Osteoblast (primary cell): ENCODE measurements at regions not wholly inside any gene's neighbourhood (a gene's known extent, or its start where the extent isn't known, plus 50 kb on each side); places are given as distances from the start of the nearest gene placed in this dataset.

Source experiments
- DNase-seq: peaks from one replicate; pipeline ENCODE4 v3.0.0; 2011; ENCODE audit warnings: low spot score, mixed read lengths; ENCODE audit not compliant: insufficient read length; ENCODE audit errors: missing footprints
- H2AFZ ChIP-seq: 2 replicates; pipeline ENCODE4 v1.6.0; 2011; ENCODE audit warnings: mild to moderate bottlenecking, low read length
- H3K27ac ChIP-seq: 2 replicates; pipeline ENCODE4 v1.5.1; 2011; ENCODE audit warnings: mild to moderate bottlenecking, low read depth, low read length, moderate library complexity
- H3K27me3 ChIP-seq: 2 replicates; pipeline ENCODE4 v1.6.0; 2012; ENCODE audit warnings: mild to moderate bottlenecking, control low read depth, inconsistent platforms, low read length, moderate library complexity; ENCODE audit not compliant: insufficient read depth
- H3K36me3 ChIP-seq: 2 replicates; pipeline ENCODE4 v1.5.1; 2011; ENCODE audit warnings: mild to moderate bottlenecking, low read length, control low read depth, moderate library complexity; ENCODE audit not compliant: insufficient read depth
- H3K4me1 ChIP-seq: 2 replicates; pipeline ENCODE4 v1.5.1; 2011; ENCODE audit warnings: mild to moderate bottlenecking, low read length, control low read depth, moderate library complexity; ENCODE audit not compliant: insufficient read depth
- H3K4me2 ChIP-seq: 2 replicates; pipeline ENCODE4 v1.6.0; 2011; ENCODE audit warnings: mild to moderate bottlenecking, low read length; ENCODE audit not compliant: insufficient read depth
- H3K4me3 ChIP-seq: fragments of 200-600 bp; sonication (generic); 3 replicates; pipeline ENCODE4 v1.5.1; 2012; ENCODE audit warnings: mild to moderate bottlenecking, low read length, inconsistent platforms; ENCODE audit not compliant: insufficient read depth
- H3K79me2 ChIP-seq: 2 replicates; pipeline ENCODE4 v1.6.0; 2012; ENCODE audit warnings: mild to moderate bottlenecking, low read length, control low read depth, inconsistent platforms; ENCODE audit not compliant: insufficient read depth
- H3K9me3 ChIP-seq: 2 replicates; pipeline ENCODE4 v1.5.1; 2011; ENCODE audit warnings: low read depth, low read length, control low read depth
- H4K20me1 ChIP-seq: 2 replicates; pipeline ENCODE4 v1.6.0; 2012; ENCODE audit warnings: mild to moderate bottlenecking, low read length, control low read depth; ENCODE audit not compliant: insufficient read depth
- TF ChIP-seq, protein P1 (sequence below): IDR thresholded peaks from 2 replicates; pipeline ENCODE4 v1.5.1; 2011; ENCODE audit warnings: mild to moderate bottlenecking, low read depth, low read length, moderate library complexity; ENCODE audit errors: extremely low read depth

GRCh38 chr12:41706376-41706775 lies 438.3 kb downstream of the GXYLT1 start:
- TF ChIP-seq, protein P1, sequence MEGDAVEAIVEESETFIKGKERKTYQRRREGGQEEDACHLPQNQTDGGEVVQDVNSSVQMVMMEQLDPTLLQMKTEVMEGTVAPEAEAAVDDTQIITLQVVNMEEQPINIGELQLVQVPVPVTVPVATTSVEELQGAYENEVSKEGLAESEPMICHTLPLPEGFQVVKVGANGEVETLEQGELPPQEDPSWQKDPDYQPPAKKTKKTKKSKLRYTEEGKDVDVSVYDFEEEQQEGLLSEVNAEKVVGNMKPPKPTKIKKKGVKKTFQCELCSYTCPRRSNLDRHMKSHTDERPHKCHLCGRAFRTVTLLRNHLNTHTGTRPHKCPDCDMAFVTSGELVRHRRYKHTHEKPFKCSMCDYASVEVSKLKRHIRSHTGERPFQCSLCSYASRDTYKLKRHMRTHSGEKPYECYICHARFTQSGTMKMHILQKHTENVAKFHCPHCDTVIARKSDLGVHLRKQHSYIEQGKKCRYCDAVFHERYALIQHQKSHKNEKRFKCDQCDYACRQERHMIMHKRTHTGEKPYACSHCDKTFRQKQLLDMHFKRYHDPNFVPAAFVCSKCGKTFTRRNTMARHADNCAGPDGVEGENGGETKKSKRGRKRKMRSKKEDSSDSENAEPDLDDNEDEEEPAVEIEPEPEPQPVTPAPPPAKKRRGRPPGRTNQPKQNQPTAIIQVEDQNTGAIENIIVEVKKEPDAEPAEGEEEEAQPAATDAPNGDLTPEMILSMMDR = no peak
- H3K4me1 ChIP-seq = no peaks in the 10 kb centered on the region

DNA sequence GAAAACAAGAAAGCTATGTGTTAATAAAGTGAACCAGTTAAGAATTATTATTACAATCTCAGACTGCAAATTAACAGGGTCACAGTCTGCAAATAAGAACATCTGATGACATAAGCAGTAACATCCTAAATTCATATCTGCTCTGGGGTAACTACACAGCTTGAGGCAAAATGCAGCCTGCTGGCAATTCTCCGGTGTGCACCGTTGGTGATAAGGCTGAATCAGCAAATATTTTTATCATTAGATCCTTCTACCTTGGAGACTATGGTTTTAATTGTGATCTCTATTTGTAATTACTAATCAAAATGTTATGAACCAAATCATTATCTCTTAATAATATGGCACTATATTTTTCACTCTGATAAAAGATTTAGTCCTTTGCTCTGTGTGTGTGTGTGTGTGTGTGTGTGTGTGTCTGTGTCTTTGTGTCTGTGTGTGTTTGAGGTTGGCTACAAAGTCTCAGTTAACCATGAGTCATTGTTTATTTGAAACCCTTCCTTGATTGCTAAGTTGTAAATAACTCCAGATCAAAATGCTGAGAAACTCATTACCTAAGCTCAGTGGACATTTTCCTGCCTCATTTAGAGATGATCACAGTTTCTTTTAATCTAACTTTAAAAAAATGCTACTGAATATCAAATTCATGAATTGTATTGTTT lies 442.6 kb downstream of the GXYLT1 start:
- no peaks in the 10 kb centered on the region for H3K27me3 ChIP-seq
- no peak overlapping the region for H3K4me2 ChIP-seq
- no peaks in the 10 kb centered on the region for H4K20me1 ChIP-seq
- H3K9me3 ChIP-seq = no peaks in the 10 kb centered on the region
- H3K36me3 ChIP-seq = no peaks in the 10 kb centered on the region
- no peak overlapping the region for H3K4me3 ChIP-seq
- H2AFZ ChIP-seq = no peak overlapping the region
- no peak overlapping the region for H3K27ac ChIP-seq
- TF ChIP-seq, protein P1 = no peak
- H3K4me1 ChIP-seq = no peaks in the 10 kb centered on the region
- no peaks in the 10 kb centered on the region for H3K79me2 ChIP-seq
- DNase-seq = no peak

More at GRCh38 chr12:41706376-41706775, 438.3 kb downstream of the GXYLT1 start:
- H3K79me2 ChIP-seq = no peaks in the 10 kb centered on the region
- H3K27me3 ChIP-seq = no peaks in the 10 kb centered on the region
- H3K9me3 ChIP-seq = no peaks in the 10 kb centered on the region
- no peak for DNase-seq
- no peak overlapping the region for H3K4me3 ChIP-seq
- no peaks in the 10 kb centered on the region for H3K36me3 ChIP-seq
- H4K20me1 ChIP-seq = no peaks in the 10 kb centered on the region
- no peak overlapping the region for H3K4me2 ChIP-seq
- no peak overlapping the region for H3K27ac ChIP-seq
- H2AFZ ChIP-seq = no peak overlapping the region

DNA sequence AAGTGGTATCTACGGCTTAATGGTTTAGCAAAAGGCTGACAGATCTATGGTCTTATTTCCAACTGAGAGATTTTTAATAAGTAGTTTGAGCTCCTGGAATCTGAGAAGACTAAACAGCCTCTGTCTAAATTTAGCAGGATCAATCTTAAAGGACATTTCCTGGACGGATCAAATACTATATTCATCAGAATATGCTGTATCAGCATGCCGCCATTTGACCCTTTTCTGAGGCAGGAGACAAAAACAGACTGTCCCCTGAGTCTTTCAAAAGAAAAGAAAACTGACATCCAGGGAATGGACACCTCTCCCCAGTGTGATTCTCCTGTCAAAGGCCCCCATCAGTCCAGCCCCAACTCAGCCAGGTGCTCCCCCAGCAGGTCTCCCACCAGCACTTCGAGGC lies 443.7 kb downstream of the GXYLT1 start:
- TF ChIP-seq, protein P1 = no peak
- Histone ChIP-seq H3K4me1 (no peaks in the 10 kb centered on the region), H3K79me2 (no peaks in the 10 kb centered on the region), H3K36me3 (no peaks in the 10 kb centered on the region), H3K4me2 (no peak overlapping the region), H3K27ac (no peak overlapping the region), H3K27me3 (no peaks in the 10 kb centered on the region), H3K4me3 (no peak overlapping the region), H4K20me1 (no peaks in the 10 kb centered on the region), H3K9me3 (no peaks in the 10 kb centered on the region), H2AFZ (no peak overlapping the region)
- DNase-seq = no peak

DNA sequence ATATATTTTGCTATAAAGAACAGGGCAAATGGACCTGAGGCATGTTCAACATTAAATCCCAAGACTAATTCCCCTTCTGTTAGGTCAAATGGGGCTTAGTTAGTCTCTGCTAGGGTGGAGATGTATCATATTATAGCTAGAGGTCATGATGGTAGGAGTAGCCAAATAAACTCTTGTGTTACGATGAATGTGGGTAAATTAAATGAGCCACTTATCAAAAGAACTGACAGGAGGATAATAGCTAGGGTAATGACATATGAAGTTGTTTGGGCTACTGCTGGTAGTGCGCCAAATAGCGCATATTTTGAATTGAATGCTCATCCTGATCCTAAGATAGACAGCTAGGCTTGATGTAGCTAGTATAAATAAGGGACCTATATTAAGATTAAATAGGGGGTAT lies 445.0 kb downstream of the GXYLT1 start:
- no peak overlapping the region for H3K27ac ChIP-seq
- DNase-seq = no peak
- no peaks in the 10 kb centered on the region for H3K36me3 ChIP-seq
- H3K4me3 ChIP-seq = no peak overlapping the region
- no peak overlapping the region for H2AFZ ChIP-seq
- TF ChIP-seq, protein P1 = no peak
- H3K79me2 ChIP-seq = no peaks in the 10 kb centered on the region
- no peaks in the 10 kb centered on the region for H3K27me3 ChIP-seq
- no peaks in the 10 kb centered on the region for H4K20me1 ChIP-seq
- no peak overlapping the region for H3K4me2 ChIP-seq
- H3K4me1 ChIP-seq = no peaks in the 10 kb centered on the region
- H3K9me3 ChIP-seq = peaks cover 2% of the 10 kb centered on the region
